Mesothelial cell of epicardium (in vitro differentiated cells): ENCODE measurements at regions not wholly inside any gene's neighbourhood (a gene's known extent, or its start where the extent isn't known, plus 50 kb on each side); places are given as distances from the start of the nearest gene placed in this dataset.

Experiments used
- DNase-seq, 2 experiments: peaks; one replicate each; pipeline ENCODE4 v3.0.0; 2021; ENCODE audit warnings: low spot score in 2 of 2; ENCODE audit not compliant: unreplicated experiment in 2 of 2
- H3K27ac Mint-ChIP-seq: 2 replicates; pipeline ENCODE4 v1.8.0; 2021; ENCODE audit warnings: mixed read lengths
- H3K27me3 Mint-ChIP-seq: 2 replicates; pipeline ENCODE4 v1.8.0; 2021; ENCODE audit warnings: low read depth, mixed read lengths
- H3K36me3 Mint-ChIP-seq: 2 replicates; pipeline ENCODE4 v1.8.0; 2021; ENCODE audit warnings: mixed read lengths
- H3K4me1 Mint-ChIP-seq: 2 replicates; pipeline ENCODE4 v1.8.0; 2021; ENCODE audit warnings: mixed read lengths
- H3K4me3 Mint-ChIP-seq: 2 replicates; pipeline ENCODE4 v1.8.0; 2021; ENCODE audit warnings: mild to moderate bottlenecking, moderate library complexity, mixed read lengths
- H3K9me3 Mint-ChIP-seq: 2 replicates; pipeline ENCODE4 v1.8.0; 2021; ENCODE audit warnings: mixed read lengths
- CTCF ChIP-seq: fragments of 200-600 bp; sonication (generic); IDR thresholded peaks from one replicate; pipeline ENCODE4 v1.5.0; 2021; ENCODE audit warnings: antibody characterized with exemption; ENCODE audit not compliant: unreplicated experiment

DNA sequence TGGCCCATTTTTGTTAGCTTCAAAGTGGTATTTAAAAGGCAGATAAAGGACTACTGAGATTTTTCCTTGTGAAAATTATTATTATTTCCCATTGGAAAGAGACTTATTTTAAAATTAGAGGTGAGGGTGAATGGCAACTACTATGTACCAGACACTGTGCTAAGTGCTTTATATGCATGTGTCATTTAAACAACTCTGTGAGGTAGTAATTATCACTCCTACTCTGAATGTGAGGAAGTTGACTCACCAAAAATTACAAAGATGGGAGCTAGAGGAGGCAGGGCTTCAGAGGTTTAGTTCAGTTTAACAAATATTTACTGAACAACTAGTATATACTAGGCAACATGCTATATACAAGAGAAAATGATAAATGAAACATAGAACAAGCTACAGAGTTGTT, 78.2 kb downstream of the MSL3 start:
- Mint-ChIP-seq H3K4me1 (no peaks in the 10 kb centered on the region), H3K36me3 (no peaks in the 10 kb centered on the region), H3K4me3 (no peak overlapping the region), H3K27ac (no peak overlapping the region), H3K9me3 (peaks cover 40% of the 10 kb centered on the region), H3K27me3 (no peaks in the 10 kb centered on the region)
- no peak for TF ChIP-seq CTCF
- no peak for DNase-seq

DNA sequence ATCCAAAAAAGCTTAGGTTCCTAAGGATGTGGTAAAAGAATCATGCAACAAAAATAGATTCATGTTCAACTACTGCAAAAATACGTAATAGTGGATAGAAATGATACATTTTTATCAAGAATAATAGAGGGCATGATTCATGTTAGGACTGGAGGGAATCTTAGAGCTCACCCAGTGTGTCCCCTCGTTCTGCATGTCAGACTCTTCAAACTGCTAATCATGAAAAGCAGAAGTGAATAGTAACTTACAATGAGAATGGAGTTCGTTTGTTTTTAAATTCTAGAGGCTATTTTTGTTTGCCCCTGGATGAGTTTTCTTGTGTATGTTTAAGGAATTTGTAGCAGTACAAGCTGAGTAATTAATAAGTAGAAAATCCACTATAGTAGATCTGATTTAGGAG, 79.4 kb downstream of the MSL3 start:
- Mint-ChIP-seq H3K36me3 (no peaks in the 10 kb centered on the region), H3K27ac (no peak overlapping the region), H3K9me3 (peaks cover 37% of the 10 kb centered on the region), H3K27me3 (no peaks in the 10 kb centered on the region), H3K4me3 (no peak overlapping the region), H3K4me1 (no peaks in the 10 kb centered on the region)
- DNase-seq, result no peak
- TF ChIP-seq CTCF, result no peak

- DNase-seq, result no peak
- Mint-ChIP-seq H3K27ac (no peak overlapping the region), H3K27me3 (no peaks in the 10 kb centered on the region), H3K36me3 (no peaks in the 10 kb centered on the region), H3K4me1 (no peaks in the 10 kb centered on the region), H3K4me3 (no peak overlapping the region), H3K9me3 (peaks cover 42% of the 10 kb centered on the region)
- TF ChIP-seq CTCF, result no peak
These were observed 106.1 kb downstream of the MSL3 start for GRCh38 chrX:11864171-11864570.

GRCh38 chrX:11867610-11868345, 109.7 kb downstream of the MSL3 start:
- TF ChIP-seq CTCF, result no peak
- Mint-ChIP-seq H3K36me3 (no peaks in the 10 kb centered on the region), H3K27ac (no peak overlapping the region), H3K9me3 (peaks cover 38% of the 10 kb centered on the region), H3K4me3 (no peak overlapping the region), H3K4me1 (no peaks in the 10 kb centered on the region), H3K27me3 (no peaks in the 10 kb centered on the region)
- DNase-seq, result no peak

DNA sequence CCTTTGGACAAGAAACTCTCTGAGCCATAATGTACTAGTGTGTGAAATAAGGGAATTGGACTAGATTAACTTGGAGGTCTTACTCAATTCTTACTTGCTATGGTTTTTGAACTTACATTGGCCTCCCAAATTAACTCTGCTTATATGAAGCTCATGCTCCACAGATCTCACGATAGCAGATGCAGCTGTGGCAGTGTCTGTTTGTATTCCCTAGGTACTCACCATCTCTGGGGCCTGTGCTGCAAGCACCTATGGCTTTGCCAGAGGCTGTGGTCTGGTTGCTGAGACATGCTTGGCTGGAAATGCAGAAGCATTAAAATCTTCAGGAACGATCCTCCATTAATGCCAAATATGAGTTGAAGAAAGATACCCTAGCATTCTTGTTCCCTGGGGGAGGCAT, 112.8 kb downstream of the MSL3 start:
- no peak for DNase-seq

More for the DNA sequence above, 112.8 kb downstream of the MSL3 start:
- H3K4me3 Mint-ChIP-seq, result no peak overlapping the region
- TF ChIP-seq CTCF, result no peak
- no peaks in the 10 kb centered on the region for H3K27me3 Mint-ChIP-seq
- H3K36me3 Mint-ChIP-seq, result no peaks in the 10 kb centered on the region
- peaks cover 29% of the 10 kb centered on the region for H3K9me3 Mint-ChIP-seq
- H3K27ac Mint-ChIP-seq, result no peak overlapping the region
- H3K4me1 Mint-ChIP-seq, result no peaks in the 10 kb centered on the region
